A549 (cell line): ENCODE measurements at regions not wholly inside any gene's neighbourhood (a gene's known extent, or its start where the extent isn't known, plus 50 kb on each side); places are given as distances from the start of the nearest gene placed in this dataset.
A peak's percentile ranks its signal among the peaks of the same experiment; 100 is the strongest.

ENCODE experiments used
- ATAC-seq, 2 experiments: fragments of 200-7000 bp in 1 of 2; fragments of >200 bp in 1 of 2; cut with Nextera tagmentation in 1 of 2; cut with Tn5 transposase in 1 of 2; 3 replicates each; pipeline versions ENCODE4 v1.8.0 to v1.9.1; 2018 to 2020; ENCODE audit warnings: mild to moderate bottlenecking in 1 of 2, moderate library complexity in 1 of 2
- CTCF ChIA-PET: fragments of 300-600 bp; sonication (Branson Sonifier 250); formaldehyde crosslinking; extraction: SDS; loops from one replicate; lab custom pipeline; 2021; ENCODE audit warnings: antibody characterized with exemption, inconsistent platforms; lab: Yijun Ruan, JAX
- POLR2A ChIA-PET: fragments of 350-600 bp; formaldehyde crosslinking; extraction: SDS; loops from one replicate; lab custom pipeline; 2021; ENCODE audit warnings: antibody characterized with exemption, inconsistent platforms; lab: Yijun Ruan, JAX
- DNase-seq, 2 experiments: peaks; one replicate each; pipeline versions ENCODE4 v3.0.0 to v3.0.0-alpha.2; 2011 to 2016; ENCODE audit warnings: low read depth in 1 of 2, low spot score in 1 of 2
- FAIRE-seq: peaks from 2 replicates; lab custom pipeline; 2011; peaks lifted over from hg19 to GRCh38; lab: Jason Lieb, UNC
- H3K27ac ChIP-seq, 2 experiments: fragments of >200 bp; sonication (Bioruptor Twin); formaldehyde crosslinking; 3 replicates each; pipeline ENCODE4 v1.5.1; 2016 to 2017
- H3K4me1 ChIP-seq: fragments of >200 bp; sonication (Bioruptor Twin); formaldehyde crosslinking; 3 replicates; pipeline ENCODE4 v1.6.1; 2016
- H3K4me2 ChIP-seq: fragments of >200 bp; sonication (Bioruptor Twin); formaldehyde crosslinking; 3 replicates; pipeline ENCODE4 v1.6.1; 2016
- H3K4me3 ChIP-seq: fragments of >200 bp; sonication (Bioruptor Twin); formaldehyde crosslinking; 3 replicates; pipeline ENCODE4 v1.5.1; 2016
- H3K9me3 ChIP-seq: fragments of >200 bp; sonication (Bioruptor Twin); formaldehyde crosslinking; 3 replicates; pipeline ENCODE4 v1.6.1; 2016
- ATOH8 ChIP-seq: fragments of 250-450 bp; sonication (Bioruptor Pico); IDR thresholded peaks from 2 replicates; pipeline ENCODE4 v1.5.0; 2020; ENCODE audit warnings: low read depth, mild to moderate bottlenecking, moderate library complexity
- BCL3 ChIP-seq: fragments of >200 bp; sonication (Bioruptor Twin); formaldehyde crosslinking; IDR thresholded peaks from 3 replicates; pipeline ENCODE4 v1.6.1; 2016
- CEBPB ChIP-seq, 2 experiments: fragments of >200 bp in 1 of 2; sonication (Bioruptor Twin) in 1 of 2; formaldehyde crosslinking in 1 of 2; IDR thresholded peaks; 2 replicates each; pipeline ENCODE4 v1.6.1; 2012 to 2016
- CTCF ChIP-seq: fragments of >200 bp; sonication (Bioruptor Twin); formaldehyde crosslinking; IDR thresholded peaks from 3 replicates; pipeline ENCODE4 v1.5.1; 2016
- EHMT2 ChIP-seq: fragments of 200-600 bp; sonication (generic); IDR thresholded peaks from 2 replicates; pipeline ENCODE4 v1.6.1; 2016; ENCODE audit warnings: antibody characterized with exemption, low read depth, mild to moderate bottlenecking, moderate library complexity
- FOSB ChIP-seq: fragments of 250-450 bp; sonication (Bioruptor Pico); IDR thresholded peaks from 2 replicates; pipeline ENCODE4 v1.5.0; 2020; ENCODE audit warnings: mild to moderate bottlenecking, moderate library complexity
- HEYL ChIP-seq: fragments of 250-450 bp; sonication (Bioruptor Pico); IDR thresholded peaks from 2 replicates; pipeline ENCODE4 v1.8.0; 2021; ENCODE audit warnings: mild to moderate bottlenecking, moderate library complexity
- HOXA7 ChIP-seq: fragments of 250-450 bp; sonication (Bioruptor Pico); IDR thresholded peaks from 2 replicates; pipeline ENCODE4 v1.5.0; 2020; ENCODE audit warnings: mild to moderate bottlenecking, moderate library complexity
- MAX ChIP-seq: IDR thresholded peaks from 2 replicates; pipeline ENCODE4 v1.6.1; 2012
- MAZ ChIP-seq: fragments of 150-350 bp; IDR thresholded peaks from 2 replicates; pipeline ENCODE4 v1.6.1; 2014; ENCODE audit warnings: antibody characterized with exemption, low read depth, low read length, borderline replicate concordance
- MYC ChIP-seq: IDR thresholded peaks from 2 replicates; pipeline ENCODE4 v1.6.1; 2012; ENCODE audit warnings: mild to moderate bottlenecking, inconsistent platforms, low read length, improper control_type of control experiment, borderline replicate concordance
- NFE2L2 ChIP-seq: fragments of 150-350 bp; conservative IDR thresholded peaks from 2 replicates; pipeline ENCODE4 v1.6.1; 2014; ENCODE audit warnings: low read length
- PBX3 ChIP-seq: IDR thresholded peaks from 2 replicates; pipeline ENCODE4 v1.6.1; 2012
- PHF8 ChIP-seq: fragments of 200-600 bp; sonication (generic); IDR thresholded peaks from 2 replicates; pipeline ENCODE4 v1.6.1; 2016; ENCODE audit warnings: low read depth, mild to moderate bottlenecking, antibody characterized with exemption, moderate library complexity, borderline replicate concordance
- RCOR1 ChIP-seq: fragments of 150-350 bp; IDR thresholded peaks from 2 replicates; pipeline ENCODE4 v1.6.1; 2014; ENCODE audit warnings: antibody characterized with exemption, low read length, low read depth
- REST ChIP-seq: fragments of 200-600 bp; sonication (generic); IDR thresholded peaks from 2 replicates; pipeline ENCODE4 v1.6.1; 2016; ENCODE audit warnings: antibody characterized with exemption, mild to moderate bottlenecking, moderate library complexity
- RFX5 ChIP-seq: fragments of 450-650 bp; IDR thresholded peaks from 2 replicates; pipeline ENCODE4 v1.7.1; 2014; ENCODE audit warnings: antibody characterized with exemption, mild to moderate bottlenecking, moderate library complexity
- USF2 ChIP-seq: fragments of 450-650 bp; IDR thresholded peaks from 2 replicates; pipeline ENCODE4 v1.6.1; 2014; ENCODE audit warnings: antibody characterized with exemption
- WGBS: methylation state at CpG from one replicate; pipeline ENCODE4 v1.1.6; 2017; ENCODE audit errors: missing lambda C conversion rate; 5-methylcytosine and 5-hydroxymethylcytosine counted together

GRCh38 chr2:119066272-119066804 lies 92.2 kb downstream of the C1QL2 start:
- FAIRE-seq (no peak), ATAC-seq (no peak), DNase-seq (no peak)
- ChIA-PET POLR2A (no interaction called here), CTCF (interaction anchor here (1.0 kb wide), 2 partner anchors 61 to 225 kb away, joined by 3 read pairs; no protein-coding TSS in a partner anchor)
- no peaks in the 10 kb centered on the region for H3K4me1 ChIP-seq
- H3K27ac ChIP-seq, result no peak overlapping the region
- WGBS, result 60% methylated on average over 2 of the region's 2 CpGs
- no peak overlapping the region for H3K4me3 ChIP-seq
- peaks cover 9% of the 10 kb centered on the region; the same call in 2 of the 3 replicates for H3K9me3 ChIP-seq
- TF ChIP-seq HOXA7 (no peak), MAX (no peak), USF2 (no peak), RFX5 (no peak)
- H3K4me2 ChIP-seq, result no peak overlapping the region

- Histone ChIP-seq H3K4me3 (no peak overlapping the region), H3K27ac (no peak overlapping the region), H3K9me3 (peaks cover 9% of the 10 kb centered on the region; the same call in 2 of the 3 replicates), H3K4me1 (no peaks in the 10 kb centered on the region), H3K4me2 (no peak overlapping the region)
- no peak for ATAC-seq
- DNase-seq, result no peak
- ChIA-PET POLR2A (no interaction called here), CTCF (no interaction called here)
- TF ChIP-seq CTCF, result no peak
- TF ChIP-seq PHF8, result no peak
- no peak for TF ChIP-seq MYC
- no peak for TF ChIP-seq EHMT2
- TF ChIP-seq FOSB (CRISPR knock-in tag), result no peak
- no peak for TF ChIP-seq BCL3
- FAIRE-seq, result no peak
These were observed 93.4 kb downstream of the C1QL2 start for GRCh38 chr2:119065146-119065545.

- peaks cover 9% of the 10 kb centered on the region; the same call in 2 of the 3 replicates for H3K9me3 ChIP-seq
- no peaks in the 10 kb centered on the region for H3K4me1 ChIP-seq
- H3K4me3 ChIP-seq, result no peak overlapping the region
- 0% methylated on average over 1 of the region's 1 CpG for WGBS
- DNase-seq, result no peak
- POLR2A ChIA-PET, result no interaction called here
- TF ChIP-seq CEBPB (IDR thresholded peaks at IDR 0.05) (peak in 1 of 2 experiments; percentile 34; a peak in 2 of 4 replicates), NFE2L2 (no peak)
- no peak overlapping the region for H3K4me2 ChIP-seq
- CTCF ChIA-PET, result no interaction called here
- no peak overlapping the region for H3K27ac ChIP-seq
- ATAC-seq, result no peak
- no peak for FAIRE-seq
These were observed 94.0 kb downstream of the C1QL2 start for GRCh38 chr2:119064567-119064966.

GRCh38 chr2:119063177-119063576 lies 95.4 kb downstream of the C1QL2 start:
- Histone ChIP-seq H3K27ac (no peak overlapping the region), H3K4me2 (no peak overlapping the region), H3K4me1 (no peaks in the 10 kb centered on the region), H3K9me3 (peaks cover 9% of the 10 kb centered on the region; the same call in 2 of the 3 replicates), H3K4me3 (no peak overlapping the region)
- no peak for FAIRE-seq
- POLR2A ChIA-PET, result no interaction called here
- no peak for DNase-seq
- CTCF ChIA-PET, result interaction anchor here (0.6 to 1.4 kb wide), 2 partner anchors 12 to 73 kb away, joined by 4 read pairs; no protein-coding TSS in a partner anchor
- WGBS, result 5% methylated on average over 3 of the region's 3 CpGs
- ATAC-seq, result no peak
- no peak for TF ChIP-seq HOXA7
- TF ChIP-seq REST, result no peak
- TF ChIP-seq PBX3, result no peak
- no peak for TF ChIP-seq HEYL (CRISPR knock-in tag)
- no peak for TF ChIP-seq MAZ
- no peak for TF ChIP-seq ATOH8 (CRISPR knock-in tag)
- no peak for TF ChIP-seq RCOR1
- TF ChIP-seq MAX, result no peak
